GM12878 (cell line): ENCODE measurements at regions not wholly inside any gene's neighbourhood (a gene's known extent, or its start where the extent isn't known, plus 50 kb on each side); places are given as distances from the start of the nearest gene placed in this dataset.

Experiments
- ATAC-seq: fragments of 200-7000 bp; cut with Tn5 transposase; 3 replicates; pipeline ENCODE4 v1.9.1; 2020; ENCODE audit warnings: mild to moderate bottlenecking, moderate library complexity
- BruUV-seq: library from RNA; stranded (reverse); fragments of 400-500 nt; replicated peaks from 2 replicates; lab custom pipeline; 2021; lab: Mats Ljungman, UMichigan
- CTCF ChIA-PET: fragments of 300-600 bp; sonication (Branson Sonifier 250); formaldehyde crosslinking; extraction: SDS; loops from one replicate; lab custom pipeline; 2021; ENCODE audit warnings: inconsistent platforms; lab: Yijun Ruan, JAX
- POLR2A ChIA-PET: fragments of 350-600 bp; formaldehyde crosslinking; extraction: SDS; loops from one replicate; lab custom pipeline; 2021; ENCODE audit warnings: inconsistent platforms; lab: Charles Lee
- RAD21 ChIA-PET: fragments of 300-600 bp; sonication (Branson Sonifier 250); formaldehyde crosslinking; loops from one replicate; lab custom pipeline; 2023; ENCODE audit warnings: antibody characterized with exemption; ENCODE audit not compliant: unreplicated experiment; lab: Charles Lee
- SMC1A ChIA-PET: fragments of 300-600 bp; sonication (Branson Sonifier 250); formaldehyde crosslinking; loops from one replicate; lab custom pipeline; 2023; ENCODE audit not compliant: unreplicated experiment, uncharacterized antibody; lab: Charles Lee
- DNase-seq: peaks from one replicate; pipeline ENCODE4 v3.0.0-alpha.2; 2011; ENCODE audit warnings: low read depth, low spot score
- FAIRE-seq: peaks from 3 replicates; lab custom pipeline; 2011; peaks lifted over from hg19 to GRCh38; lab: Jason Lieb, UNC
- H2AFZ ChIP-seq: 2 replicates; pipeline ENCODE4 v1.6.0; 2011; ENCODE audit warnings: low read depth, low read length, control low read depth; ENCODE audit not compliant: control insufficient read depth
- H3K27ac ChIP-seq: 2 replicates; pipeline ENCODE4 v1.5.1; 2011; ENCODE audit warnings: control low read depth; ENCODE audit not compliant: control insufficient read depth, insufficient read depth
- H3K27me3 ChIP-seq, 2 experiments: replicated peaks in 1 of 2; 2 replicates each; pipeline versions ENCODE4 v1.6.0 to v1.6.1; 2011; ENCODE audit warnings: low read length in 1 of 2; ENCODE audit not compliant: control insufficient read depth in 2 of 2, insufficient read depth in 2 of 2
- H3K36me3 ChIP-seq, 2 experiments: 2 replicates each; pipeline ENCODE4 v1.5.1; 2011; ENCODE audit warnings: low read length in 1 of 2; ENCODE audit not compliant: control insufficient read depth in 2 of 2, insufficient read depth in 2 of 2
- H3K4me1 ChIP-seq: 2 replicates; pipeline ENCODE4 v1.6.1; 2011; ENCODE audit warnings: mild to moderate bottlenecking, low read length, moderate library complexity, mixed read lengths; ENCODE audit not compliant: control insufficient read depth, insufficient read depth
- H3K4me2 ChIP-seq: 2 replicates; pipeline ENCODE4 v1.6.0; 2011; ENCODE audit warnings: control low read depth; ENCODE audit not compliant: control insufficient read depth, insufficient read depth
- H3K4me3 ChIP-seq: fragments of 200-600 bp; sonication (generic); 2 replicates; pipeline ENCODE4 v1.5.1; 2016
- H3K79me2 ChIP-seq: 2 replicates; pipeline ENCODE4 v1.6.0; 2011; ENCODE audit warnings: low read length; ENCODE audit not compliant: control insufficient read depth, insufficient read depth
- H3K9ac ChIP-seq: 2 replicates; pipeline ENCODE4 v1.8.0; 2011; ENCODE audit warnings: low read length, control low read depth, mixed read lengths; ENCODE audit not compliant: control insufficient read depth, insufficient read depth
- H3K9me3 ChIP-seq: replicated peaks from 3 replicates; pipeline ENCODE4 v1.5.1; 2011; ENCODE audit warnings: mild to moderate bottlenecking, low read length; ENCODE audit not compliant: control insufficient read depth, insufficient read depth
- H4K20me1 ChIP-seq: 2 replicates; pipeline ENCODE4 v1.6.0; 2011; ENCODE audit not compliant: control insufficient read depth, insufficient read depth
- CBX5 ChIP-seq: sonication (generic); IDR thresholded peaks from 2 replicates; pipeline ENCODE4 v1.6.1; 2016; ENCODE audit warnings: low read depth, moderate library complexity, mild to moderate bottlenecking, inconsistent platforms
- JUND ChIP-seq: IDR thresholded peaks from 2 replicates; pipeline ENCODE4 v1.6.1; 2012; ENCODE audit warnings: low read depth, mild to moderate bottlenecking, low read length, improper control_type of control experiment, moderate library complexity
- RELA ChIP-seq: fragments of 450-650 bp; IDR thresholded peaks from 2 replicates; pipeline ENCODE4 v1.8.0; 2014; ENCODE audit warnings: borderline replicate concordance; ENCODE audit not compliant: partially characterized antibody
- SREBF1 ChIP-seq: IDR thresholded peaks from 2 replicates; pipeline ENCODE4 v1.6.1; 2012; ENCODE audit warnings: mild to moderate bottlenecking, low read length
- STAT1 ChIP-seq: fragments of 450-650 bp; conservative IDR thresholded peaks from 2 replicates; pipeline ENCODE4 v1.6.1; 2014; ENCODE audit warnings: antibody characterized with exemption, mild to moderate bottlenecking
- TCF3 ChIP-seq: IDR thresholded peaks from 2 replicates; pipeline ENCODE4 v1.6.1; 2012; ENCODE audit warnings: low read depth, mild to moderate bottlenecking, low read length, borderline replicate concordance; ENCODE audit not compliant: insufficient read depth
- WGBS: methylation state at CpG from one replicate; pipeline ENCODE4 v1.1.6; 2016; ENCODE audit warnings: low lambda C conversion rate; ENCODE audit not compliant: insufficient replicate concordance, insufficient coverage; ENCODE audit errors: missing lambda C conversion rate; 5-methylcytosine and 5-hydroxymethylcytosine counted together
- in situ Hi-C: fragments of 300-500 bp; cut with MboI; formaldehyde crosslinking; loops from 9 replicates; pipeline ENCODE4 v1.14.3; 2018; ENCODE audit warnings: mixed read lengths
- intact Hi-C: fragments of 100-400 bp; cut with micrococcal nuclease; formaldehyde crosslinking; loops from one replicate; pipeline ENCODE4 v1.14.2; 2022; ENCODE audit not compliant: unreplicated experiment
- TF ChIP-seq, protein P1 (sequence below): fragments of 450-650 bp; IDR thresholded peaks from 2 replicates; pipeline ENCODE4 v1.6.1; 2017; ENCODE audit warnings: borderline replicate concordance

DNA sequence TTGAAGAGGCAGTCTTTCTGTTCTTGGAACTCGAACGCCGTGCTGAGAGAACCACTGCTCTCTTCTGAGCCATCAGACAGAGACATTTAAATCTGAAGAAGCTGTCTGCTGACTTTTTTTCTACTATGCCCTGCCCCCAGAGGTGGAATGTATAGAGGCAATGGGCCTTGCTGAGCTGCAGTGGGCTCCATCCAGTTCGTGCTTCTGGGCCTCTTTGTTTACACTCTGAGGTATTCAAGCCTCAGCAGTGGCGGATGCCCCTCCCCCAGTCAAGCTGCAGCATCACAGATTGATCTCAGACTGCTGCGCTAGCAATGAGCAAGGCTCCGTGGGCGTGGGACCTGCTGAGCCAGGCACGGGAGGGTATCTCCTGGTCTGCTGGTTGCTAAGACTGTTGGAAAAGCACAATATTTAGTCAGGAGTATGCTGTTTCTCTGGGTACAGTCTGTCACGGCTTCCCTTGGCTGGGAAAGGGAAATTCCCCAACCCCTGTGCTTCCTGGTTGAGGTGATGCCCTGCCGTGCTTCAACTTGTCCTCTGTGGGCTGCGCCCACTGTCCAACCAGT, 526.8 kb downstream of the CD109 start (continued):
- no peak for TF ChIP-seq CBX5
- TF ChIP-seq TCF3 = no peak
- TF ChIP-seq STAT1 = no peak
- no peak for TF ChIP-seq RELA
- TF ChIP-seq, protein P1, sequence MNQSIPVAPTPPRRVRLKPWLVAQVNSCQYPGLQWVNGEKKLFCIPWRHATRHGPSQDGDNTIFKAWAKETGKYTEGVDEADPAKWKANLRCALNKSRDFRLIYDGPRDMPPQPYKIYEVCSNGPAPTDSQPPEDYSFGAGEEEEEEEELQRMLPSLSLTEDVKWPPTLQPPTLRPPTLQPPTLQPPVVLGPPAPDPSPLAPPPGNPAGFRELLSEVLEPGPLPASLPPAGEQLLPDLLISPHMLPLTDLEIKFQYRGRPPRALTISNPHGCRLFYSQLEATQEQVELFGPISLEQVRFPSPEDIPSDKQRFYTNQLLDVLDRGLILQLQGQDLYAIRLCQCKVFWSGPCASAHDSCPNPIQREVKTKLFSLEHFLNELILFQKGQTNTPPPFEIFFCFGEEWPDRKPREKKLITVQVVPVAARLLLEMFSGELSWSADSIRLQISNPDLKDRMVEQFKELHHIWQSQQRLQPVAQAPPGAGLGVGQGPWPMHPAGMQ = no peak

DNA sequence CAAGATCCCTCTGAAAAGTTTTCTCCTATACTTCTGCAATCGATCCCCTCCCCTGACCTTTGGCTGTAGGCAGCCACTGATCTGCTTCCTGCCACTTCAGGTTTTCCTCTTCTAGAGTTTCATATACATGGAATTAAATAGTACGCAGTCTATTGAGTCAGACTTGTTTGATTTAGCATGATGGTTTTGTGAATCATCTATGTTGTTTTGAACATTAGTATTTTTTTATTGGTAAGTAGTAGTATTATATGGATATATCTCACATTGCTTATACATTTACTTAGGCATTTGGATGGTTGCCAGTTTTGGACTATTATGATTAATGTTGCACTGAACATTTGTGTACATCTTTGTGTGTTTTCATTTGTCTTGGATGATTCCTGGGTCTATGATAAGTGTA, 518.0 kb downstream of the CD109 start:
- in situ Hi-C loops = no loop called here
- CTCF ChIA-PET = no interaction called here
- Histone ChIP-seq H3K9ac (no peak overlapping the region), H2AFZ (no peak overlapping the region), H3K79me2 (no peaks in the 10 kb centered on the region), H4K20me1 (no peaks in the 10 kb centered on the region), H3K4me2 (no peak overlapping the region), H3K4me1 (no peaks in the 10 kb centered on the region), H3K4me3 (no peak overlapping the region), H3K9me3 (no peaks in the 10 kb centered on the region), H3K27me3 (no peaks in the 10 kb centered on the region), H3K27ac (no peak overlapping the region), H3K36me3 (no peaks in the 10 kb centered on the region)
- no peak for FAIRE-seq
- ATAC-seq = no peak
- RAD21 ChIA-PET = no interaction called here
- BruUV-seq = no TSS peak
- 0% methylated on average over 2 of the region's 2 CpGs for WGBS
- DNase-seq = no peak
- TF ChIP-seq JUND (no peak), SREBF1 (no peak)
- SMC1A ChIA-PET = no interaction called here
- POLR2A ChIA-PET = no interaction called here
- intact Hi-C loops = no loop called here
